Umbilical cord (tissue), 1 donor: ENCODE measurements at regions not wholly inside any gene's neighbourhood (a gene's known extent, or its start where the extent isn't known, plus 50 kb on each side); places are given as distances from the start of the nearest gene placed in this dataset.
"Not testable (repeated sequence)": the region's sequence is repeated elsewhere in the genome, so short reads cannot be mapped to it uniquely, and the experiment has no call there.

Experiments used
- DNase-seq: peaks from one replicate; pipeline ENCODE4 v3.0.0-alpha.2; 2015; ENCODE audit warnings: low spot score

DNA sequence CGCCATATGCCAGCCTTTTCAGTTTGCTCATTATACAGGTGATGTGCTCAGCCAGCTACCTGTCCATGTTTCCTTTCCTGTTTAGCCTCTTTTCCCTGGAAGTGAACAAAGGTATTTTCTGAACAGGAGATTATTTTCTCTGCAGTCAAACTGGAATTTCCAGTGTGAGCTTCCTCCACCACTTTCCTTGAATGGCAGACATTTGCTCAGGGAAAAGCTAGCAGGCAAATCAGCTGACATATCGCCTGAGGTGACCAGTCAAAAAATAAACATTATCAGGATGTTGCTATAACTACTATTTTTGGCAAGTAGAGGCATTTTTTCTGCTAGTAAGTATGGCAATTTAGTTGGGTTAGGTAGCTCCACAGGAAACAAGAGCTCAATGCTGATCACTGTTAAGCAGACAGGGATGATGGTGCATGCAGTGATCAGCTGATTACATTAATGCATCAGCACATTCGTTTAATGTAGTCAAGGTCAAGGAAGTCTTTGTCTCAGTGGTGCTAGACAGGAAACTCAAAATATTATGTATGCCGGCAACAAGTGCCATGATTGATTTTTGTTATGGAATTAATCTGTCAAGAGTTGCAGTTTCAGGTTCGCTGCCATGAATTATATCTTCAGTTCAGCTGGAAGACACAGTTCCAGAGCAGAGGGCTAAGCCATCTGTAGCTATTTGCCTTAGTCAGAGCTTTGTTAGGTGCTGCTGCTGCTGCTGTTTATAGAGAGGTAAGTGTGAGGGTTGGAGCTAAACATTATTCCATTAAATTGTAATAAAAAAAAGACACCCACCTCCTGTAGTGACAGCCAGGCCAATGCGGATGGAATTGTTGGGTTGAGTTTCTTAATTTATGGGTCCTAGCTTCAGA lies 179.7 kb upstream of the ST6GALNAC5 start:
- no peak for DNase-seq

DNA sequence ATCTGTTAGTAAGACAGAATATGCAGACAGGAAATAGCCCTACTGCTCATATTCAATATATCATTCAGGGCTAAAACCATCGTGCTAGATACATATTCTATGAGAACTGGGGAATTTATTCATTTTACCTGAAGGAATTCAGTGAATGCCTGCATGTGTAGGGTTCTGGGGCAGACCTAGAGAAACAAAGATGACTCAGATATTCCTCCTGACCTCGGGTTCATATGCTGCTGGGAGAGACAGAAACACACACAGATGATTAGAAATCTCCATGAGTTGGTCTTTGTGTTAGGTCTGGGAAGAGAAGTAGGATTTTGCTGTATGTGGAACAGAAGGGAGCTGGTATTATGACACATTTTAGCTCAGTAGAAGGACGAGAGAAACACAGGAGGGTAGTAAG lies 176.5 kb upstream of the ST6GALNAC5 start:
- peak; percentile 17 for DNase-seq

DNA sequence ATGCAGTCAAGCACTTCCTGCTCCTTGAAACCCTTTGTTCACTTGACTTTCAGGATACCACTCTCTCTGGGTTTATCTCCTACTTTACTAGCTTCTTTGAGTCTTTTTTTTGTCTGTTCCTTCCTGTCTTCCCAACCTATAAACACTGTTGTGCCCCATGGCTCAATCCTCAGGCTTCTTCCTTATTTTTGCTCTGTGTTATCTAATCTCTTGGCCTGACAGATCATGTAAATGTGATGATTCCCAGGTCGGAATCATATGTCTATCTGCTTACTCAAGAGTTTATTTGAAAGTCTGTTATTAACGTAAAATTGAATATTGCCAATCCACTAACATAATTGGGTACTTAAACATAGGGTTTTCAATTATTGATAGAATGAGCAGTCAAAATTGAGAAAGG lies 171.7 kb upstream of the ST6GALNAC5 start:
- DNase-seq, result peak; percentile 25

DNA sequence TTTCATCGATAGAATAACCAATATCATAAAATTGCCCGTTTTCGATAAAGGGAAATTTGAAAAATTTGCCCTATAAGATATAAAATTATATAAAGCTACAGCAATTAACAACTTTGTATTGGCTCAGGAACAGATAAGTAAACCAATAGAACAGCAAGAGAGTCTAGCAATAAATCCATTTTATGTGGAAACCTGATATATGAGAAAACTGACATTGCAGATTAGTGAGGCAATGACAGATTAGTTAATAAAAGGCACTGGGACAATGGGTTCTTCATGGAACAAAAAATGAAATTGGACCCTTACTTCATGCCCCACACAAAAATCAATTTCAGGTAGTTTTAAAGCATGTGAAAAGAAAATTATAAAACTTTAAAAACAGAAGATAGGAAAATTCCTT lies 169.9 kb upstream of the ST6GALNAC5 start:
- DNase-seq, result no peak

DNA sequence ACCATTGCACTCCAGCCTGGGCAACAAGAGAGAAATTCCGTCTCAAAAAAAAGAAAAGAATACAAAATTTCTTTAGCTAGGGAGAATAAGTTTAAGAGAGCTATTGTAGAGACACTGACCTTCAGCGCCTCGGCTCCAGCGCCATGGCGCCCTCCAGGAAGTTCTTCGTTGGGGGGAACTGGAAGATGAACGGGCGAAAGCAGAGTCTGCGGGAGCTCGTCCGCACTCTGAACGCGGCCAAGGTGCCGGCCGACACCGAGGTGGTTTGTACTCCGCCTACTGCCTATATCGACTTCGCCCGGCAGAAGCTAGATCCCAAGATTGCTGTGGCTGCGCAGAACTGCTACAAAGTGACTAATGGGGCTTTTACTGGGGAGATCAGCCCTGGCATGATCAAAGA lies 167.6 kb upstream of the ST6GALNAC5 start:
- not testable (repeated sequence) for DNase-seq

DNA sequence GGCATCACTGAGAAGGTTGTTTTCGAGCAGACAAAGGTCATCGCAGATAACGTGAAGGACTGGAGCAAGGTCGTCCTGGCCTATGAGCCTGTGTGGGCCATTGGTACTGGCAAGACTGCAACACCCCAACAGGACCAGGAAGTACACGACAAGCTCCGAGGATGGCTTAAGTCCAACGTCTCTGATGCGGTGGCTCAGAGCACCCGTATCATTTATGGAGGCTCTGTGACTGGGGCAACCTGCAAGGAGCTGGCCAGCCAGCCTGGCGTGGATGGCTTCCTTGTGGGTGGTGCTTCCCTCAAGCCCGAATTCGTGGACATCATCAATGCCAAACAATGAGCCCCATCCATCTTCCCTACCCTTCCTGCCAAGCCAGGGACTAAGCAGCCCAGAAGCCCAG lies 167.1 kb upstream of the ST6GALNAC5 start:
- not testable (repeated sequence) for DNase-seq

DNA sequence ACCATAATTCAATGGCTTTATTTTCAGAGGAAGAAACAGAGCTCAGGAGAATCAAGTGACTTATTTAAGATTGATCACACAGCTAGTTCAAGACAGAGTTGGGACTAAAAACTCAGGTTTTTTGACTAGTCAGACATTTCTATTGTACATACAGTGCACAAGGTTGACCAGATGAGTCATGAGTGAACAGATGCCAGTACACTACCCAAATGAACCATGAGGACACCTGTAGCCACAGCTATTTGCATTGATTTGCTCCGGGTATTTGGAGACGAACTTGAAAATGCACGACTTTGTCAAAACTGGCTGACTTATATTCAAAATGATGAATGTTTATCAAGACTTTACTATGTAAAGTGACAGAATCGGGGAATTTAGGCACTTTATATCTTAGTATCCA lies 161.7 kb upstream of the ST6GALNAC5 start:
- DNase-seq, result no peak

DNA sequence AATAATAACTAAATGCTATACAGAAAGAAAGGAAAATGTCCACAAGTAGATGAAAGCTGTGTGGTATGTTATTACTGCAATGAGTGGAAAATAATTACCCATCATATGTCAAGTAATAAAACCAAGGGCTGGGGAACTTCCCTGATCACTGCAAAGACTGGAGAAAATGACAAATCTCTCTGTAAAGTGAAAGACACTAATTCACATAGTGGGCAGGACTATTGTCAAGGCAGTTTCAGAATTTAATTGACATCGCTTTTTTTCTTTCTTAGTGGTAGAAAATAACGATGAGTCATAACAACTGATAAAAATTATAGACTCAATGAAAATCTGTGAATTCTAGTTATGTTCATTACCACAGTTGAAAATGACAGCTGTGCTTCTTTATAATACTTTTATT lies 153.7 kb upstream of the ST6GALNAC5 start:
- no peak for DNase-seq

DNA sequence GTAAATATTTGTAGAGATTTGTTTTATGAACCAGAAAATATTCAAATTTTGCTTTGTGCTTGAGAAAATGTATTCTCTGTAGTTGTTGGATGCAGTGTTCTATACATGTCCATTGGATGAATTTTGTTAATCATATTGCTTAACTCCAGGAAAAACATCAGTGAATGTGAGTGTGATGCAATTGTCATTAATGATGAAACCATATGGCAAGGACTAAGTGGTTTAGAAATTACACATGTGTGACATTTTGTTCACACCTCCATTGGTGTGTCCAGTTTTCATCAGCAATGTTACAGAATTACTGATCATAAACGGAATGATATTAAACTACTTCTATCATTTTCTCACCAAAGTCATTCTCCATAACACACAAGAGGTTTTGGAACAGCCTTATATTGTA lies 151.8 kb upstream of the ST6GALNAC5 start:
- no peak for DNase-seq

DNA sequence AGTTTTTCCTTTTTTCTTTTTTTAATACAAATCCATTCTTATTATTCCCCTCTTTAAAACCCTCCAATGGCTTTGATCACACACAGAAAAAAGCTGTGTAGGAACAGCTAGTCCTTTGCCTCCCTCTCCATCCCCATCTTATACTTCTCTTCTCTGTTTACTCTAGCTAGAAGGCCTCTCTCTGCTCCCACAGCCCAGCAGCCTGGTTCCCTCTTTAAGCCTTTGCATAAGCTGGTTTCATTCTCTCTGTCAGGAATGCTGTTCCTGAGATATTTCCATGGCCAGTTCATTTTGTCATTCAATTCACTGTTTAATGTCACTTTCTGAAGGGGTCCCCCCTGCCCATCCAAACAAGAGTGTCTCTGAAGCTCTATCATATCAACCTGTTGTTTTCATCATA lies 143.3 kb upstream of the ST6GALNAC5 start:
- DNase-seq, result no peak

DNA sequence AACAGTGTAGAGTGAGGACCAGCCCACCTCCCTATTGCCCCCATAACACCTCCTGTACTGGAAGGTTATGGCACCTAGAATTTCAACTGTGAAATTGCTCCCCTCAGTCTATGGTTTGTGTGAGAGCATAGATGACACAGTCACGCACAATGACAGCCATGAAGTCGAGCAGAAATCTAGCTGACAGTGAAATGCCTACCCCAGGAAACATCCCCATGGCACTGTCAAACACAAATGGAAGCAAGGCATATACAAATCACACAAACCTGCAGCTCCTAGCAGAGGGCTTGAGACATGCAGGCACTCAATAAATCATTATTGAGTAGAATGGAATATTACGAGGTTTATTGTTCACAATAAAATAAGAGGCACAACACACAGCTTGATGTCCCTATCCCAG lies 142.5 kb upstream of the ST6GALNAC5 start:
- no peak for DNase-seq

DNA sequence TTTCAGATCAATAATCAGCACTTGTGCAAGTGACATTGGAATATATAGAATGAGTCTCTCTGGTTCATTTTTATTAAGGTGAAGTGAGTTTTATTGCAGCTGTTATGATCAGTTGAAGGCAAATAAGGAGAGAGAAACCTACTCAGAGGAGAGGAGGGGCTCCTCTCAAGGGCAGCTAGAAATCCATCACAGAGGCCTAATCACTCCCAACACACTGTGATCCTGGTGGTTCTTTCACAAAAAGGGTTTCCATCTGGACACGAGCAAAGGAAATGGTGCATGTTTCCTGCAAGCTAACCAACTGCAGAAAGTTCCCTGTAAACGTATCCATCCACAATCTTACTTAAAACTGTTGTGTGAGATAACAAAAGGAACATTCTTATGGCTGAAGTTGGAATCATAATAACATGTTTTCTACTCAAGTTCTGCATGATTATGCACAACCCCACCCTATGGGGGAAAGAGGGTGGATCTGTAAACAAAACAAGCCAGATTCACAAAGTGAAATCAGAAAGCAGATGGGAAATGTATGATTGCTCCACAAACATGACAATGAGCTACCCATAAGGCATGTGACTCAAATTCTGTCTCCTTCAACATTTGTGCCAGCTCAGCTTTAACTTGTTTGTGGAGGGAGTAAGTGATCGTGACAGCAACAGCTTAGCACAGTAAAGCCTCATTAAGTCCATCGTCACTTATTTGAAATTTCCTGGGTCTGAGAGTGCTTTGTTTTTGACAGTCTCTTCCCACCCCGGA lies 141.2 kb upstream of the ST6GALNAC5 start:
- no peak for DNase-seq

DNA sequence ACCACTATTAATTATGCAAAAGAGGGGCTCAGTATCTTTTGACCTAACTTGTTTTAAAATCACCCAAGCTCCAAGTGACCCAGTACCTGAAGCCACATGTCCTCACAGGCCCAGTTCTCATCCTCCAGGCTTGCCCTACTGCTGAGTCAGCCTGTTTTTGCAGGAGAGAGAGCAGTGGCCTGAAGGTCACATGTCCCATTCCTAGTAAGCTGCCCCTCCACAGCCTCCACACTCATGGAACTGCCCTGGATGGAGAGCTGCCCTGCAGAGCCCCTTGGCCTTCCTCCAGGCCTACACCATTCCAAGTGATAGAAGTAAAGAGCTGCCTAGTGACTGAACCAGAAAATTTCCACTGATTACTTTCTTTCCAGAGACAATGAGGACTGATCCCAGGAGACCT lies 139.8 kb upstream of the ST6GALNAC5 start:
- no peak for DNase-seq

DNA sequence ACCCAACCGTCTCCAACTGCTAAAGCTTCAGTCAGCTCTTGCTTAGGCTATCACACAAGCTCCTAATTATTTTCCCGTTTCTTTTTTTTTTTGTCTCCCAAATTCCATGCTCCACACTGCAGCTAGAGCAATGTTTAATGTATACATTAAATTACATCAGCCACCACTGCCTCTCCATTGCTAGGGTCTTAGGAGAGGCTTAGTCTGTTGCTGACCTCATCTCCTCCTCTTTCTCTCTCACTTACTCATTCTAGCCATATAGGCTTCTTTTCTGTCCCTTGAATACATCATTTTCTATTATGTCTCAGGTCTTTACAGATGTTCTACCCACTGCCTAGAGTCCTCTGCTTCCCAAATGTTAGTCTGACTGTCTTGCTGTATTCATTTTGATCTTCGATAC lies 138.1 kb upstream of the ST6GALNAC5 start:
- DNase-seq, result peak; percentile 1

DNA sequence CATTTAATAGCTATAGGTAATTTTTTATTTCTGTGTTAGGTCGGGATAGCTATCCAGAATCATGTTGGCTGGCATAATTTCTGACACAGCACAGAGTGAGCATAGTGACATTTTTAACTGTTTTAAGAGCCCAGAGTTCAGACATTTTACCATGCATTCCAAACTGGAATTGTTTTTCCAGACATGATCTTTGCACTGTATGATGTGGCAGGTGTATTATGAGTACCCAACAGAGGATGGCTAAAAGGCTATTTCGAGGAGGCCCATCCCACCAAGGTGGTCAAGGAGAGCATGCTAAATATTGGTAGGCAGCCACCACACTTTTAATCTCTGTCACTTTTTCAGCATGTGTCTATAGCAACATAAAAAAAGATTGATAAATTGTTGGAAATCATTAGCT lies 137.3 kb upstream of the ST6GALNAC5 start:
- no peak for DNase-seq

DNA sequence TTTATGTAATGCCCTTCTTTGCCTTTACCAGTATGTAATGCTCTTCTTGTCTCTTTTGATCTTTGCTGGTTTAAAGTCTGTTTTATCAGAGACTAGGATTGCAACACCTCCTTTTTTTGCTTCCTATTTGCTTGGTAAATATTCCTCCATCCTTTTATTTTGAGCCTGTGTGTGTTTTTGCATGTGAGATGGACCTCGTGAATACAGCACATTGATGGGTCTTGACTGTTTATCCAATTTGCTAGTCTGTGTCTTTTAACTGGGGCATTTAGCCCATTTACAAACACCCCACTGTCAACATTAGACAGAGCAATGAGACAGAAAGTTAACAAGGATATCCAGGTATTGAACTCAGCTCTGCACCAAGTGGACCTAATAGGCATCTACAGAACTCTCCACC lies 128.9 kb upstream of the ST6GALNAC5 start:
- not testable (repeated sequence) for DNase-seq

DNA sequence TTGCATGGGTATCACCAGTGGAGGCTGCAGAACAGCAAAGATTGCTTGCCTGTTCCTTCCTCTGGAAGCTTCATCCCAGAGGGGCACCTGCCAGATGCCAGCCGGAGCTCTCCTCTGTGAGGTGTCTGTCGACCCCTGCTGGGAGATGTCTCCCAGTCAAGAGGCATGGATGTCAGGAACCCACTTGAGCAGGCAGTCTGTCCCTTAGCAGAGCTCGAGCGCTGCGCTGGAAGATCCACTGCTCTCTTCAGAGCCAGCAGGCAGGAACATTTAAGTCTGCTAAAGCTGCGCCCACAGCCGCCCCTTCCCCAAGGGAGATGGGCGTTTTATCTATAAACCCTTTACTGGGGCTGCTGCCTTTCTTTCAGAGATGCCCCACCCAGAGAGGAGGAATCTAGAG lies 126.3 kb upstream of the ST6GALNAC5 start:
- not testable (repeated sequence) for DNase-seq

DNA sequence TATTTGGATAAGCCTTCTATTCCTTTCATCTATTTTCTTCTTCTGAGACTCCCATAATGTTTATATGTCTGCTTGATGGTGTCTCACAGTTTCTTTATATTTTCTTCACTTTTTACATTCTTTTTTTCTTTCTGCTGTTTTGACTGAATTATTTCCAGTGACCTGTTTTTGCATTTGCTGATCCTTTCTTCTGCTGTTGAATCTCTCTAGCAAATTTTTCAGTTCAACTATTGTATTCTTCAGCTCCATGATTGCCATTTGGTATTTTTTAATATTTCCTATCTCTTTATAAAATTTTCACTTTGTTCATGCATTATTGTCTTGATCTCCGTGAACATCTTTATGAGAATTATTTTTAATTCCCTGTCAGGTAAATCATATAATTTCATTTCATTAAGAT lies 122.3 kb upstream of the ST6GALNAC5 start:
- DNase-seq, result no peak

DNA sequence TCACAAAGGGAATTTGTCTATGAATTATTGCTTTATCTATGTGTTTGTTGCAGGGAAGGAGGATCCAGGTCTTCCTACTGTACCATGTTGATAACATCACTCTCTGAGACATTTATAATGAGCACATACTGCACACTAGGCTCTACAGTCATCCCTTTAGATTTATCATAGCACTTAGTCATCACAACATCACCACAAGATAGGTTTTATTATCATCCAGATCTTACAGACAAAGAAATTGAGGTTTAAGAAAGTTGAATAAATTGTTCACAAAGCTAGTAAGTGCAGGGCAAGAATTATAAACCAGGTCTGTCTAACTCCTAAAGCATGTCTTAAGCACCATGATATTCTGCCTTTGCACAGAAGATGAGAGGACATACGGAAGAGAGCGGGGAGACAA lies 121.1 kb upstream of the ST6GALNAC5 start:
- no peak for DNase-seq

DNA sequence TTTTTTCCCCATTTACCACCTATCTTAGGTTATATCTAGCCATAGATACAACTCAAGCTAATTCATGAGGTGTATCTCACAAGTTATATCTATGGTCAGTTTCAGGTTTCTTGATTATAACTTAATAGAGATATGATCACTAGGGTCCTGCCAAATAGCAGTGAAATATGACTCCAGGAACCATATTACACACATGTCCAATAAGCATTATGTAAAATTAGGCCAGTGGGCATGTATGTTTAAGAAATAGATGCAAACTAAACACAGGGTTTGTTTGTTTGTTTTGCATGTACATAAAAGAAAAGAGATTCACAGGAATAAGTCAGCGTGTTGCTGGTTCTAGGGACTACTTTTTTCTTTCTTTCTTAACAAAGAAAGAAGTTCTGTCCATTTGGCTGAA lies 112.5 kb upstream of the ST6GALNAC5 start:
- no peak for DNase-seq

DNA sequence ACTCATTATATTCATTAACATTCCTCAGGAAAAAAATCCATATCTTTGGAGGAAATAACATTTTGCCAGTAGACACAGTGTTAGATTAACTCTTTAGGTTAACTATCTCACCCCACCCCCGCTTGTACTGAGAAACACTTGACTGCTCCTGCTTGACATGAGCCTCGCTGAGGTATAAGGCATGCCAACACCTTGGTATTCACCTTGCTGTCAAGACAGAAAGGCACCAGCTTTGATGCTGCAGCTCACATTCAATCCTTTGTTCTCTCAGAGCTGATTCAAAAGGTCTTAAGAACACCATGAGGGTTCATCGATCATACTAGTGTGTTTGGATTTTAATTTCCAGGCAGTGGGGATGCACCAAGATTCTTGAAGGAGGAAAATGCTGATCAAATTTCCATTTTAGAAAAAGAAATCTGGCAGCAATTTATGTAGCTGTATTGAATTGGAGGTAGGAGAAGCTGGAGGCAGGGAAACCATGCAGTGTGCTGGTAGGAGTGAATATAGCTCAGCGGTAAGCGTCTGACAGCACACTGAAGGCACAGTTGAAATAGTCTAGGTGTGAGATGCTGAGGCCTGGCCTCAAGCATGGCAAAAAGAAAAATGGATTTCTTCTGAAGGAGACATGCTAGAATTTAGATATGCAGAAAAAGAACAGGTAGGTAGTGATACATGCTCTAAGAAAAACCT lies 108.0 kb upstream of the ST6GALNAC5 start:
- DNase-seq, result no peak

DNA sequence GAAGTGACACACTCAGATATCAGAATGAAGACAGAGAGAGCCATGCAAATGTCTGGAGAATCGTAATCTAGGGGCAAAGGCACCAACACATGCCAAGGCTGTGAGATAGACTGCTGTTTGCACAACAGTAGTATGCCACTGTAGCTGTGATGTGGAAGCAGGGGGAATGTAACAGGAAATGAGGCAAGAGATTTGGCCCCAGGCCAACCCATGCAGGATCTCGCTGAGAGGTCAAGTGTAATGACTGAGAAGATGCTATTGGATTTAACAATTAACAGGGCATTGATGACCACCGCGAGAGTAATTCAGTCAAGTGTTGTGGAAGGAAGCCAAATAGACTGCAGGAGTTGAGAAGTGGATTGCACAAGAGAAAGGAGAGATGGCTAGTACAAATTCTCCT lies 107.3 kb upstream of the ST6GALNAC5 start:
- no peak for DNase-seq

DNA sequence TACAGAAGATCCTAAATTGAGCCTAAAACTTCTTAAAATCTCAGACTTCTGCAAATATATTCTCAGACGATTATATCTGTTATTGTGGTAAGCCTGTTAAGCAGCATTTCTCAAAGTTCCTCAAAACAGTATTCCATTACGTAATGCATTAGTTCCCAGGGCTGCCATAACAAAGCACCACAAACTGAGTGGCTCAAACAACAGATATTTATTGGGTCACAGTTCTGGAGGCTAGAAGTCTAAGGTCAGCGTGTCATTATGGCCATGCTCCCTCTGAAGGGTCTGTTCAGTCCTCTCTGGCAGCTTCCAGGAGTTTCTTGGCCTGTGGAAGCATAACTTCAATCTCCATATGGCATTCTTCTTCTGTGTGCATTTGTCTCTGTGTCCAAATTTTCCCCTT lies 103.5 kb upstream of the ST6GALNAC5 start:
- peak; percentile 33 for DNase-seq
